Stimulated activated CD4-positive, alpha-beta T cell treated with anti-CD3 and anti-CD28 coated beads, TNF-alpha, amount 100 ng/mL, for 48 hours (primary cell): ENCODE measurements at regions not wholly inside any gene's neighbourhood (a gene's known extent, or its start where the extent isn't known, plus 50 kb on each side); places are given as distances from the start of the nearest gene placed in this dataset.
"Not testable (repeated sequence)": the region's sequence is repeated elsewhere in the genome, so short reads cannot be mapped to it uniquely, and the experiment has no call there.

ENCODE experiments used
- DNase-seq, 3 donors: peaks; one replicate each; pipeline ENCODE4 v3.0.0-alpha.2; 2020; ENCODE audit warnings: low read depth in 3 of 3

DNA sequence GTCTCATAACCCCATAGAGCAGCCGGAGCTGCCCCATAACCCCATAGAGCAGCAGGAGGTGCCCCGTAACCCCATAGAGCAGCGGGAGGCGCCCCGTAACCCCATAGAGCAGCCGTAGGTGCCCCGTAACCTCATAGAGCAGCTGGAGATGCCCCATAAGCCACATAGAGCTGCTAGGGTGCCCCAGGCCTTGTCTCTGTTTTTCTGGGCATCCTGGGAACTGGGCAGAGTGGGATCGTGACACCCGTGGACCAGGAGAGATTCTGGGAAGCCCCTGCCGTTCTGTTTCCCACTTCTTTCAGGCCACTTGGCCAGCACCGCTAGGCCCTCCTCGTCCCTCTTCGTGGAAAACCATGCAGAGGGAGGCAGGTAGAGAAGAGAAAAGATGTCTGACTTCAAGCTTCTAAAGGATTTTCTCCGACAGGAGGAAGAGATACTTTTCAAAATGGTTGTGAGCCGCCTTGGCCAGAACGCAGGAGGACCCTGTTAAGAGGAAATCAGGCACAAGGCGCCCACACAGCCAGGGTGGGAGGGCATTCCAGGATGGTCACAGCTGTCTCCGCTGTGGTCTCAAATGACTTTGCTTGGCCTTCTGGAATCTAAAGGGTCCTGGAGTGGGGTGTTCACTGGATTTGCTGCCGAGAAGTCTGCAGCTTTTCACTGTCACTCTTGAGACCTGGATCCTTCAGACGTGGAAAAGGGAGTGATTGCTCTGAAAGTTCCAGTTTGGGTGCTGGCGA lies 171.8 kb downstream of the NPIPB11 start:
- not testable (repeated sequence) for DNase-seq

GRCh38 chr16:29233705-29234404 lies 172.7 kb downstream of the NPIPB11 start:
- not testable (repeated sequence) for DNase-seq

- DNase-seq, result no peak
These were observed 173.5 kb downstream of the NPIPB11 start for GRCh38 chr16:29232811-29233704.

GRCh38 chr16:29232160-29232705 lies 174.3 kb downstream of the NPIPB11 start:
- DNase-seq, result not testable (repeated sequence)

GRCh38 chr16:29231244-29231643 lies 175.3 kb downstream of the NPIPB11 start:
- no peak for DNase-seq

DNA sequence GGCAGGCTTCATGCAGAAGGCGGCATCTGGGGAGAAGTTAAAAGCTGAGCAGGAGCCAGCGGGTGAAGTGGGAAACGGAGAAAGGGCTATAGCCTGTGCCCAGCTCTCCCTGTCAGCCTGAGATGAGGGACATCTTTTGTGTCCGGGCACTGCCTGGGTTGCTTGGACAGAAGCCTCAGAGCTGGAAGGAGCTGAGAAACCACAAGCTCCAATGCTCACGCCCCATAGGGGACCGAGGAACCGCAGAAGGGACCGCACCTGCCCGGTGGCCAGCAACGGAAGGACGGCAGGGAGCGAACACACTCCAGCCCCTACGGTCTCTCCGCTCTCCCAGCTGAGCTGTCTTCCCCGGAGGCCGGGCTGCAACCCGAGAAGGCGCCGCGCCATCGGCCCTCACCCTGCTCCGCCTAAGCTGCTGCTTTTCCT lies 175.8 kb downstream of the NPIPB11 start:
- DNase-seq, result no peak

DNA sequence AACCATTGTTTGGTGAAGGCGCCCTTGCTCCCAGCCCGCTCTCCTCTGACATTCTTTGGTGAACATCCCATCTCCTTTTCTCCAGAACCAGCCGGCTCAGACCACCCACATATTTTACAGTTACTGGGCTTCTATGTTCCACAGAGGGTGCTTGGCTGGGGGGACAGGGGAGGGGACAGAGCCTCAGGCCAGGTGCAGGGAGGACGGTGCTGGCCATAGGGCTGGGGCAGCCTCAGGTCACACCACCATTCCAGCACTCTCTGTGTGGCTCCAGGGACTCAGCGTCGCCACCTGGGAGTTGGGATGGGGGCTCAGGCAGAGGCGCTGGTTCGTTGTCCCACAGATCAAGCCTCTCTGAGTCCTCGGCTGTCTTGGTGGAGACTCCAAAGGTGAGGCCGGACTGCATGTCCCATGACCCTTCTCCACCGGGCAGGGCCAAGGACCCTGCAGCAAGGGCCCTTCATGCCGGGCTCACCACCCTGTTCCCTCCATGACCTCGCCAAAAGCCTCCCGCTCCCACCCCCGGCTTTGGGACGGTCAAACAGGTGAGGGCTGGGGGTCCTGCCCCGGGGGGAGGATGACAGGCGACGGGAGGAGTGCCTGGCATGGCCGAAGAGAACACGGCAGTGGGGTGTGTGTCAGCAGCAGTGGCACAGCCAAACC lies 176.4 kb downstream of the NPIPB11 start:
- not testable (repeated sequence) for DNase-seq

DNA sequence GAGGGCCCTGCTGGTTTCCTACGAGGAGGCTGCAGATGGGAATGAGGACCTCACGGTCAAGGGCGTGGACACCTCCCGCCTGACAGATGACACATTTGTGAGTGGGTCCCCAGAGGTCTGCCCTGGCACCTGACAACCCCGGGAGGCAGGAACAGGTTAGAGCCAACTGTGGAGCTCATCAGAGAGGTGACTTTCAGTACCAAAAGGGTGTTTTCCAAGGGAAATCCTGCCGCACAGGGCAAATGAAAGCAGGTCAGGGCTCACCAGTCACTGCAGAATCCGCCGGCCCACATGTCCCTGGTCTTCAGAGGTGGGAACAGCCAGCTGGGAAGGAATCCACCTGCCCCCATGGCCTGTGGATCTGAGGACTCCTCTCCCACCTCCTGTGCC lies 176.9 kb downstream of the NPIPB11 start:
- not testable (repeated sequence) for DNase-seq

- DNase-seq, result not testable (repeated sequence)
These were observed 177.6 kb downstream of the NPIPB11 start for GRCh38 chr16:29228664-29229611.

GRCh38 chr16:29227751-29228663 lies 178.5 kb downstream of the NPIPB11 start:
- DNase-seq, result peak in 2 of 3 donors; percentile 38 to 44

- DNase-seq, result no peak
These were observed 179.7 kb downstream of the NPIPB11 start for GRCh38 chr16:29226782-29227181.

- DNase-seq, result not testable (repeated sequence)
These were observed 181.8 kb downstream of the NPIPB11 start for GRCh38 chr16:29224675-29225074.

- DNase-seq, result not testable (repeated sequence)
These were observed 183.9 kb downstream of the NPIPB11 start for GRCh38 chr16:29222615-29223014.

GRCh38 chr16:29222008-29222407 lies 184.5 kb downstream of the NPIPB11 start:
- not testable (repeated sequence) for DNase-seq

DNA sequence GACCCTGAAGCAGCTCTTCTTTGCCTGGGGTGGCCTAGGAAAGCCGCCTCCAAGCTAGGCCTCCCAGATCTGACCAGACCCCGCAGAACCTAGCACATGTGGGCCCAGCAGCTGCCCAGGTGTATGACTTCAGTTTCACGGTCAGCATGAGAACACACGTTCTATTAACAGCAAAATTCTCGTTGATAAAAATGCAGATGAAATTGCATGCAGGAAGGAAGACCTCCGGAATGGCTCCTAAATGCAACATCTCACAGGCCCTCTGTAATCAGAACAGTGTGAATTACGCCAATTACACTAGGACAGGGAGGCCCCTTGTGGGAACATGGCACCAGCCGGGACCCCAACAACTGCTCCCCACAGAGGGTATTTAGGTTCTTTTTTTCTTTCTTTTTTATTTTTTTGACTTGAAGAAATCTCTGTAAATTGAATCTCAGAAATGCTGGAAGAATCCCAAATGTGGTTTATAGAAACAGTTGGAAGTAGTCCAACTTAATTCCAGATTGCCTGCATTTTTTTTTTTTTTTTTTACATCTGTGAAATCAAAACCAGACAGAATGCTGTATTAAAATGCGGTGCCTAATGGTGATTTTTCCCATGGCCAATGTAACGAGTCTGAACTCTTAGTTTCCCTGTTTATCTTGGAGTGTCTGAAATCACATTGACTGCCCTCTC lies 185.1 kb downstream of the NPIPB11 start:
- not testable (repeated sequence) for DNase-seq

- not testable (repeated sequence) for DNase-seq
These were observed 185.8 kb downstream of the NPIPB11 start for GRCh38 chr16:29220647-29221191.

GRCh38 chr16:29219966-29220646 lies 186.4 kb downstream of the NPIPB11 start:
- DNase-seq, result not testable (repeated sequence)
